ENCODE measurements at regions not wholly inside any gene's neighbourhood (a gene's known extent, or its start where the extent isn't known, plus 50 kb on each side); places are given as distances from the start of the nearest gene placed in this dataset.
"Not testable (repeated sequence)": the region's sequence is repeated elsewhere in the genome, so short reads cannot be mapped to it uniquely, and the experiment has no call there.

DNA sequence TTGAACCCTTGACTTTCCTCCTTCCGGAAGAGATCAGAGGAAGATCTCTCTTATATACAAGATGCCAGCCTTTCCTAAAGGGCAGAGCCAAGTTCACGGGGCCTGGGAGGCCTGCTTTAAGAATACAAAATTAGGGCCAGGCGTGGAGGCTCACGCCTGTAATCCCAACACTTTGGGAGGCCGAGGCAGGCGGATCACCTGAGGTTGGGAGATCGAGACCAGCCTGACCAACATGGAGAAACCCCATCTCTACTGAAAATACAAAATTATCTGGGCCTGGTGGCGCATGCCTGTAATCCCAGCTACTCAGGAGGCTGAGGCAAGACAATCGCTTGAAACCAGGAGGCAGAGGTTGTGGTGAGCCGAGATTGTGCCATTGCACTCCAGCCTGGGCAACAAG is 108.2 kb upstream of the SPDYE9 start:
- CTCF ChIA-PET; H3K36me3 ChIP-seq (ENCODE audit: control insufficient read depth in 2 of 2, insufficient read depth in 2 of 2, low read length in 1 of 2); H3K4me3 ChIP-seq; H3K79me2 ChIP-seq (ENCODE audit: control insufficient read depth, insufficient read depth, low read length); H3K4me2 ChIP-seq (ENCODE audit: control insufficient read depth, insufficient read depth); H3K9me3 ChIP-seq (replicated peaks; ENCODE audit: control insufficient read depth, insufficient read depth, low read length); in situ Hi-C loops (cut with MboI); H3K4me1 ChIP-seq (ENCODE audit: control insufficient read depth, insufficient read depth, low read length); ATAC-seq; H3K27me3 ChIP-seq (replicated peaks in 1 of 2; ENCODE audit: control insufficient read depth in 2 of 2, insufficient read depth in 2 of 2, low read length in 1 of 2); DNase-seq (ENCODE audit: low read depth, low spot score); RAD21 ChIA-PET (ENCODE audit: unreplicated experiment); intact Hi-C loops (cut with micrococcal nuclease; ENCODE audit: unreplicated experiment); H2AFZ ChIP-seq (ENCODE audit: control insufficient read depth, low read depth, low read length); POLR2A ChIA-PET; BruUV-seq (replicated peaks); H4K20me1 ChIP-seq (ENCODE audit: control insufficient read depth, insufficient read depth); SMC1A ChIA-PET (ENCODE audit: uncharacterized antibody, unreplicated experiment); H3K9ac ChIP-seq (ENCODE audit: control insufficient read depth, insufficient read depth, low read length); FAIRE-seq; H3K27ac ChIP-seq (ENCODE audit: control insufficient read depth, insufficient read depth): not testable (repeated sequence)
- WGBS (ENCODE audit: insufficient coverage, insufficient replicate concordance, low lambda C conversion rate, missing lambda C conversion rate) = 96% methylated on average over 5 of the region's 10 CpGs

DNA sequence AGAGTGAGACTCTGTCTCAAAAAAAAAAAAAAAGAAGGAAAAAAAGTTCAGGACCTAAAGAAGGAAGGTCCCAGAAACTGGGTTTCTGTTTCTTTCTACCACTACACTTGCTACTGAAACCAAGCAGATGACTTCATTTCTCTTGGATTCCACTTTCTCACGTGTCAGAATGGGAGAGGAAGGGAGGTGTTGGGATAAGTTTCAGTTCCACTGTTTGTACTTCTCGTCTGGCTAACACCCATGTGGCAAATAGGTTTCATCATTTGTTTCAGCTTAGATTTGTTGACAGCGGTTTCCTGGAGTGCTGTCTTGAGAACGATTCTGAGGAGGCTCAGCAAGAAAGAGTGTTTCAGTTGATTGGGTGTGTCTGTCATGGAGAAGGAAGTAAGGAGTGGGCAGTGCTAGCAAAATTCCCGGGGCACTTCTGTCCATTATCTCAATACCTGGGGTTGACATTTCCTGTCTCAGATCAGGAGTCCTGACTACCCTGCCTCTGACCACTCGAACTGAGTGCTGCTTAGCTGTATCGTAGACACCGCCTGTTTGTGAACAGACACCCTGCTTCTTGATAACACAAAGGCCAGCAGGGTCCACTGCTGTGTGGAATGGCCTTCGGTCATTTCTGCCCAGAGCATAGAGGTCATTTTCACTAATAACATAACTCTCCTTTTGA is 104.8 kb upstream of the SPDYE9 start:
- CTCF ChIA-PET; H3K4me1 ChIP-seq (ENCODE audit: control insufficient read depth, insufficient read depth, low read length); H3K4me3 ChIP-seq; H3K27ac ChIP-seq (ENCODE audit: control insufficient read depth, insufficient read depth); POLR2A ChIA-PET; H3K79me2 ChIP-seq (ENCODE audit: control insufficient read depth, insufficient read depth, low read length); DNase-seq (ENCODE audit: low read depth, low spot score); in situ Hi-C loops (cut with MboI); H4K20me1 ChIP-seq (ENCODE audit: control insufficient read depth, insufficient read depth); ATAC-seq; FAIRE-seq; H3K4me2 ChIP-seq (ENCODE audit: control insufficient read depth, insufficient read depth); H3K27me3 ChIP-seq (replicated peaks in 1 of 2; ENCODE audit: control insufficient read depth in 2 of 2, insufficient read depth in 2 of 2, low read length in 1 of 2); H3K9me3 ChIP-seq (replicated peaks; ENCODE audit: control insufficient read depth, insufficient read depth, low read length); SMC1A ChIA-PET (ENCODE audit: uncharacterized antibody, unreplicated experiment); RAD21 ChIA-PET (ENCODE audit: unreplicated experiment); intact Hi-C loops (cut with micrococcal nuclease; ENCODE audit: unreplicated experiment); H3K9ac ChIP-seq (ENCODE audit: control insufficient read depth, insufficient read depth, low read length); H3K36me3 ChIP-seq (ENCODE audit: control insufficient read depth in 2 of 2, insufficient read depth in 2 of 2, low read length in 1 of 2); H2AFZ ChIP-seq (ENCODE audit: control insufficient read depth, low read depth, low read length): not testable (repeated sequence)
- BruUV-seq (replicated peaks) = TSS peak; percentile 76
- WGBS (ENCODE audit: insufficient coverage, insufficient replicate concordance, low lambda C conversion rate, missing lambda C conversion rate) = 85% methylated on average over 4 of the region's 9 CpGs

- H3K79me2 ChIP-seq (ENCODE audit: control insufficient read depth, insufficient read depth, low read length); SMC1A ChIA-PET (ENCODE audit: uncharacterized antibody, unreplicated experiment); DNase-seq (ENCODE audit: low read depth, low spot score); H3K4me3 ChIP-seq; intact Hi-C loops (cut with micrococcal nuclease; ENCODE audit: unreplicated experiment); BruUV-seq (replicated peaks); H3K9ac ChIP-seq (ENCODE audit: control insufficient read depth, insufficient read depth, low read length); H3K4me1 ChIP-seq (ENCODE audit: control insufficient read depth, insufficient read depth, low read length); H3K9me3 ChIP-seq (replicated peaks; ENCODE audit: control insufficient read depth, insufficient read depth, low read length); H3K36me3 ChIP-seq (ENCODE audit: control insufficient read depth in 2 of 2, insufficient read depth in 2 of 2, low read length in 1 of 2); H3K4me2 ChIP-seq (ENCODE audit: control insufficient read depth, insufficient read depth); in situ Hi-C loops (cut with MboI); FAIRE-seq; H3K27ac ChIP-seq (ENCODE audit: control insufficient read depth, insufficient read depth); POLR2A ChIA-PET; H4K20me1 ChIP-seq (ENCODE audit: control insufficient read depth, insufficient read depth); ATAC-seq; RAD21 ChIA-PET (ENCODE audit: unreplicated experiment); CTCF ChIA-PET; H2AFZ ChIP-seq (ENCODE audit: control insufficient read depth, low read depth, low read length); H3K27me3 ChIP-seq (replicated peaks in 1 of 2; ENCODE audit: control insufficient read depth in 2 of 2, insufficient read depth in 2 of 2, low read length in 1 of 2): not testable (repeated sequence)
- WGBS (ENCODE audit: insufficient coverage, insufficient replicate concordance, low lambda C conversion rate, missing lambda C conversion rate) = 100% methylated on average over 2 of the region's 9 CpGs
Measured at GRCh38 chr7:73188287-73188686, 102.4 kb upstream of the SPDYE9 start.

DNA sequence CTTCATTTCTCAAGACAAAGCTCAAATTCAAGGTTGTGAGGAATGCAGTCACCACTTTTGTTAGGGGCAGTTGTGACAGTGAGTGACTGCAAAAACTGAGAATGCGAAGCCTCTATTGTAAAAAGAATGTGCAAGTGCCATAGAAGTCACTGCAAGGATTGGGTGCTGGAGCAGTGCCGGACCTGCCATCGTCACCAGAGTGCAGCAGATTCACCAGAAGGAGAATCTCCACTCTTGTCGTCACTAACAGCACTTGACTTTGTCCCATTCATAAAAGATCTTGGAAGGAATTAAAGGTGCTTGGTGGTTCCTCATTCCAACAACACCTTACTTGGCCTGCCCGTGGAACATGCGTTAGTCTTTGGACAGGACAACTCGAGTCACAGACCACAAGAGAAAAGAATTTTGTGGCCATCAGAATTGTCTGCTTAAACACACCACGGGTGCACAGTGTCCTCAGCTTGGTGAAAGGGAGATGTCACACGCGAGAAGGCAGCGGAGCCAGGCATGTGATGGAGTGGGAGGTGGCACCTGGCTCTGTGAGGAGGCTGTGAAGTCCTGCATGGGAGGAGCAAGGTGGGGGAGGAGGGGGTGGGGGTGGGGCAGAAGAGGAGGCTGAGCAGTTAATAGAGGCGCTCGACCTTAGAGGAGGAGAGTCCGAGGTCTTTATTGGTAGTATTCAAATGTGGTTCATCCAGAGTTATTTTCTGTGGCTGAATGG is 100.9 kb upstream of the SPDYE9 start:
- H3K9ac ChIP-seq (ENCODE audit: control insufficient read depth, insufficient read depth, low read length); ATAC-seq; H3K27me3 ChIP-seq (replicated peaks in 1 of 2; ENCODE audit: control insufficient read depth in 2 of 2, insufficient read depth in 2 of 2, low read length in 1 of 2); H4K20me1 ChIP-seq (ENCODE audit: control insufficient read depth, insufficient read depth); H3K4me1 ChIP-seq (ENCODE audit: control insufficient read depth, insufficient read depth, low read length); CTCF ChIA-PET; FAIRE-seq; SMC1A ChIA-PET (ENCODE audit: uncharacterized antibody, unreplicated experiment); H3K36me3 ChIP-seq (ENCODE audit: control insufficient read depth in 2 of 2, insufficient read depth in 2 of 2, low read length in 1 of 2); H3K4me2 ChIP-seq (ENCODE audit: control insufficient read depth, insufficient read depth); H2AFZ ChIP-seq (ENCODE audit: control insufficient read depth, low read depth, low read length); intact Hi-C loops (cut with micrococcal nuclease; ENCODE audit: unreplicated experiment); in situ Hi-C loops (cut with MboI); H3K27ac ChIP-seq (ENCODE audit: control insufficient read depth, insufficient read depth); DNase-seq (ENCODE audit: low read depth, low spot score); H3K9me3 ChIP-seq (replicated peaks; ENCODE audit: control insufficient read depth, insufficient read depth, low read length); POLR2A ChIA-PET; H3K79me2 ChIP-seq (ENCODE audit: control insufficient read depth, insufficient read depth, low read length); H3K4me3 ChIP-seq; BruUV-seq (replicated peaks); RAD21 ChIA-PET (ENCODE audit: unreplicated experiment): not testable (repeated sequence)
- WGBS (ENCODE audit: insufficient coverage, insufficient replicate concordance, low lambda C conversion rate, missing lambda C conversion rate) = no CpG with 5 or more reads among the region's 14 CpGs

Data from GM12878 (cell line).